ENCODE measurements at regions not wholly inside any gene's neighbourhood (a gene's known extent, or its start where the extent isn't known, plus 50 kb on each side); places are given as distances from the start of the nearest gene placed in this dataset.

DNA sequence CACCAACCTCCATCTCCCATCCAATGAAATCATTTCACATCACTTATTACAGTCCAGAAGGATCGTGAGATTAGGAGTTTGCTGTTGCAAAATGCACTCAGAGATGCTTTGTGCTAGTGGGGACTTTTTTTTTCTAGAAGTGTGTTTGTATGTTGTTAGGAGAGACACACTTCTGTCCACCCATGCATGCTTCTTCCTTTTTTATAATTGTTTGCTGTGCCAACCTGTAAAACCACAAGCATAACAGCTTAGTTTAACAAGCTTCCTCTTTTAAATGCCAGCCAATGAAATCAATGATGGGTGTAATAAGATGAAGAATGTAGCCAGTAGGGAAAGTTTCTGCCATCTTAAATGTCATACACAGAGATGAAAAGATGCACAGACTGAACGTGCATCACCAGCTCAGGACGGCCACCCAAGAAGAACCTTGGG, 305.6 kb upstream of the STT3B start:
- TF ChIP-seq, protein P1, sequence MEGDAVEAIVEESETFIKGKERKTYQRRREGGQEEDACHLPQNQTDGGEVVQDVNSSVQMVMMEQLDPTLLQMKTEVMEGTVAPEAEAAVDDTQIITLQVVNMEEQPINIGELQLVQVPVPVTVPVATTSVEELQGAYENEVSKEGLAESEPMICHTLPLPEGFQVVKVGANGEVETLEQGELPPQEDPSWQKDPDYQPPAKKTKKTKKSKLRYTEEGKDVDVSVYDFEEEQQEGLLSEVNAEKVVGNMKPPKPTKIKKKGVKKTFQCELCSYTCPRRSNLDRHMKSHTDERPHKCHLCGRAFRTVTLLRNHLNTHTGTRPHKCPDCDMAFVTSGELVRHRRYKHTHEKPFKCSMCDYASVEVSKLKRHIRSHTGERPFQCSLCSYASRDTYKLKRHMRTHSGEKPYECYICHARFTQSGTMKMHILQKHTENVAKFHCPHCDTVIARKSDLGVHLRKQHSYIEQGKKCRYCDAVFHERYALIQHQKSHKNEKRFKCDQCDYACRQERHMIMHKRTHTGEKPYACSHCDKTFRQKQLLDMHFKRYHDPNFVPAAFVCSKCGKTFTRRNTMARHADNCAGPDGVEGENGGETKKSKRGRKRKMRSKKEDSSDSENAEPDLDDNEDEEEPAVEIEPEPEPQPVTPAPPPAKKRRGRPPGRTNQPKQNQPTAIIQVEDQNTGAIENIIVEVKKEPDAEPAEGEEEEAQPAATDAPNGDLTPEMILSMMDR (IDR thresholded peaks at IDR 0.05; ENCODE audit: insufficient read depth, low read depth, low read length): no peak
- TF ChIP-seq EZH2 (IDR thresholded peaks at IDR 0.05; ENCODE audit: insufficient read depth, low read length): no peak
